ENCODE measurements at regions not wholly inside any gene's neighbourhood (a gene's known extent, or its start where the extent isn't known, plus 50 kb on each side); places are given as distances from the start of the nearest gene placed in this dataset.

DNA sequence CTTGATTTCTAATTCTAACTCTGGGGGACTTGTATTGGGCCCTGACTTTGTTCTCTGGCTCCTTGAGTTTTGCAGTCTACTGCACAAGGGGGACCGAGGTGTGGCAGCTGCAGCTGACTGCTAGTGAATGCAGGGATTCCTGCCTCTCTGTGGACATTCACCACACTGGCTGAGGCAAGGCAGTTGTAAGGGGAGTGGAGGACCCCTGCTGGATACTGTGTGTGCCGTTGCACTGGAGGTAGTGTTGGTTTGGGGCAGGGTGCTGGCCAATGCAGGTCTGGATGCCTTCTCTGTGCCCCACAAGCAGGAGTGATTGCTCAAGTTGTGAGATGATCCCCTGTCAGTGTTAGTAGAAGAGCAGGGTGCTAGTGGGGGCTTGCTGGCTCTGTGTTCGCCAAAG lies 626.1 kb downstream of the SQOR start:
- TF ChIP-seq, protein P1, sequence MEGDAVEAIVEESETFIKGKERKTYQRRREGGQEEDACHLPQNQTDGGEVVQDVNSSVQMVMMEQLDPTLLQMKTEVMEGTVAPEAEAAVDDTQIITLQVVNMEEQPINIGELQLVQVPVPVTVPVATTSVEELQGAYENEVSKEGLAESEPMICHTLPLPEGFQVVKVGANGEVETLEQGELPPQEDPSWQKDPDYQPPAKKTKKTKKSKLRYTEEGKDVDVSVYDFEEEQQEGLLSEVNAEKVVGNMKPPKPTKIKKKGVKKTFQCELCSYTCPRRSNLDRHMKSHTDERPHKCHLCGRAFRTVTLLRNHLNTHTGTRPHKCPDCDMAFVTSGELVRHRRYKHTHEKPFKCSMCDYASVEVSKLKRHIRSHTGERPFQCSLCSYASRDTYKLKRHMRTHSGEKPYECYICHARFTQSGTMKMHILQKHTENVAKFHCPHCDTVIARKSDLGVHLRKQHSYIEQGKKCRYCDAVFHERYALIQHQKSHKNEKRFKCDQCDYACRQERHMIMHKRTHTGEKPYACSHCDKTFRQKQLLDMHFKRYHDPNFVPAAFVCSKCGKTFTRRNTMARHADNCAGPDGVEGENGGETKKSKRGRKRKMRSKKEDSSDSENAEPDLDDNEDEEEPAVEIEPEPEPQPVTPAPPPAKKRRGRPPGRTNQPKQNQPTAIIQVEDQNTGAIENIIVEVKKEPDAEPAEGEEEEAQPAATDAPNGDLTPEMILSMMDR (IDR thresholded peaks at IDR 0.05) = no peak
- H3K4me3 ChIP-seq = no peak overlapping the region
- DNase-seq (ENCODE audit: low spot score) = no peak
- H3K27ac ChIP-seq = no peak overlapping the region

DNA sequence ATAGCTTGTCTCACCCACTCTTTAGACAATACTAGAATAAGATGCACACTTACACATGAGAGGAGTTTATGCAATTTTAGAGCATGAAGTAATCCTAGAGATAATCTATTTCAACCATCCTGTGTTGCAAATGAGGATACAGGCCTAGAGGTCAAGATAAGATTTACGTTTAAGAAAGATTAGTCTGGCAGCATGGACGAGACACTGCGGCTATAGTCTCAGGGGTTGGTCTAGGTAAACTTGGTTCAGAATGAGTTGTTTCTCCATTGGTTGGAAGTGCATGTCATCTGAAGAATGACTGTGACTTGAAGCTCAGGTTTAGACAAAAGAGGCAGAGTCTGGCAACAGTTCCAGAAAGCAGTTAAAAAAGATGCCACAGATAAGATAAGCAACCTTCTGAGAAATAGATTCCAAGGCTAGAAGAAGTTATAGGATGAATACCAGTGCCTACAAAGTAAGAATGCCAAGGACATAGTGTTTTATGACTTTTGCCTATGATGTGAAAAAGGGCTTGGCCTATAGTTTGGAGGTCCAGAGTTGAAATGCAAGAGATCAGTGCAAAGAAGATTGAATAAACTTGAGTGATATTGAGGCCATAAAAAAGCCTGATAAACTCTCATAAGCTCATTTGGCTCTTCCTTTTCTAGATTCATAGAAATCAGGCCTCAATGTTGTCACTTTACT lies 631.0 kb downstream of the SQOR start:
- no peak for DNase-seq (ENCODE audit: low spot score)
- Histone ChIP-seq H3K27ac (no peak overlapping the region), H3K4me3 (no peak overlapping the region)
- TF ChIP-seq, protein P1 (IDR thresholded peaks at IDR 0.05) = no peak

DNA sequence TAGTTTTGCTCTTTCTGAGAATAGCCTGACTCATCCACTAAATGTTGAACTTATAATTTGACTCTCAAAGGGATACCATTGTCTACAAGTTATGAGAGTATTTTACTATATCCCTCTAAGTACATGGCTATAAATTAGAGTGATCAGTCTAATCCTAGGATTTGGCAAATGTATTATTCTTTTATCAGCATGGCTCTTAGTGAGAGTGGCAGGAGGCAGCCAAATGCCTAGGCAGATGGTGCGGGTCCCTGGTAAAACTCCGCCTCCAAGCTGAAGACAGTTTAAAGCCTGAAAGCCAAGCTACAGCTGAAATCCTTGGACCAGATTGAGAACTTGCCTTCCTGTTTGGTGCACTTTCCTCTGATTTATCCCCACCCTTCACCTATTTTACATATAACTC lies 631.8 kb downstream of the SQOR start:
- no peak for DNase-seq (ENCODE audit: low spot score)
- H3K4me3 ChIP-seq = no peak overlapping the region
- no peak overlapping the region for H3K27ac ChIP-seq
- TF ChIP-seq, protein P1 (IDR thresholded peaks at IDR 0.05) = no peak

DNA sequence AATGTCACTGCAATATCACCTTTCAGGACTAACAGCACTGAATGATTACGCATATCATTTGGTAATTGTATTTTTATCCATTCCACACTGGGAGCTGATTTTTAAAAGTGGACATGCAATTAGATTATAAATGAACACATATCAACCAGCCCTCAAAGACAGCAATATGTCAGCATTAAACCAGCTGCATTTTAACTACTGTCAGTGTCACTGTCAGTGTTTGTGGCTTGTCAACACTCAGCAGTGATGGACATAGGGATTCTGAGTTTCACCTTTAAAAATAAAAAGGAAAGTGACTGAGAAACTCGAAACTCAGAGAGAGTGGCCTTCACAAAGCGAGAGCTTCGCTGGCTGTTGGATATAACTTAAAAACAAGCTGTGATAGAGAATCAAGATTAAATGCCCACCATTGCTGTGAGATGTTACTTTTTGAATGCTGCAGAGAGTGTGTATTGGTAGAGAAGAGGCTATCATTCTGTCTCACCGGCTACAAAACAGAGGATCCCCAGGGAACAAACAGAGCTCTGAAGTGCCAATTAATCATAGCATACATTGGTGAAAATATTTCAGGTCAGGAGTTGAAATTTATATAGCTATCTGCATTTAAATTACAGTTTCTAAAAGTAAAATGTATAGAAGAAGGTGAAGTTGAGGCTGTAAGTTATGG lies 635.8 kb downstream of the SQOR start:
- no peak for DNase-seq (ENCODE audit: low spot score)
- TF ChIP-seq, protein P1 (IDR thresholded peaks at IDR 0.05) = no peak
- Histone ChIP-seq H3K27ac (no peak overlapping the region), H3K4me3 (no peak overlapping the region)

DNA sequence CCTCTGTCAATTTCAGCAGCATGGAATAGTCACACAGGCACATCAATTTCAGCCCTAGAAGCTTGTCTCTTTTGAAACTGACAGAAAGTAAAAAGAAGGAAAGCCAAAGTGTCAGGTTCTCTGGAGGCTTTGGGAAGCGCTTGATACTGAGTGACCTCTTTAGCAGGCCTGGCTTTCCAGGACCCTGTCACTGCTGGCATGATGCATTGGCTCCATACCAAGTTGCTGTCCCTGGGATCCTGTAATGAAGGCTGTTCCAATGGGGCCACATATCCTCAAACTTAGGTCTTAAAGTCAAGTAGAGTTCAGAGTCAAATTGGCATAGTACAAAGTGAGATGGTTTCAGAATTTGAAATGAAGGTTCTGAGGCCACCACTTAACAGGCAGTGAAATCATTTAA lies 640.9 kb downstream of the SQOR start:
- no peak for DNase-seq (ENCODE audit: low spot score)
- H3K27ac ChIP-seq = no peak overlapping the region
- H3K4me3 ChIP-seq = no peak overlapping the region
- TF ChIP-seq, protein P1 (IDR thresholded peaks at IDR 0.05) = no peak

DNA sequence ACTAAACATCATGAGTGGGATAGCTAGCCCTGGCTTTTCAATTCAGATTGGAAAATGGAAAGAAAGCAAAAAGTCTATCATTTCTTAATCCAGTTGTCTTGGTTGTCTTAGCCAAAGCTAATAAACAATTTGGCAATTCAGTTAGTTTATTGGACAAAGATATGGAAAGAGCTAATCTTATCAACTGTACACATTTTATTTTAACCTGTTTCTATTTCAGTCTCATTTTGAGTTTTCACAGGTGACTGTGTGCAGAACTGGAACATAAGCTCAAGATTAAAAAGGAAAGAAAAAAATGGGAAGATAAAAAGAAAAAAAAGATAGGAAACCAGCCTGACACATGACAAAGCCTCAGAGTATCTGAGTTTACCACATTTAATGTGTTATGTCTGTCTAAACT lies 642.6 kb downstream of the SQOR start:
- TF ChIP-seq, protein P1 (IDR thresholded peaks at IDR 0.05) = no peak
- no peak overlapping the region for H3K4me3 ChIP-seq
- DNase-seq (ENCODE audit: low spot score) = no peak
- no peak overlapping the region for H3K27ac ChIP-seq

DNA sequence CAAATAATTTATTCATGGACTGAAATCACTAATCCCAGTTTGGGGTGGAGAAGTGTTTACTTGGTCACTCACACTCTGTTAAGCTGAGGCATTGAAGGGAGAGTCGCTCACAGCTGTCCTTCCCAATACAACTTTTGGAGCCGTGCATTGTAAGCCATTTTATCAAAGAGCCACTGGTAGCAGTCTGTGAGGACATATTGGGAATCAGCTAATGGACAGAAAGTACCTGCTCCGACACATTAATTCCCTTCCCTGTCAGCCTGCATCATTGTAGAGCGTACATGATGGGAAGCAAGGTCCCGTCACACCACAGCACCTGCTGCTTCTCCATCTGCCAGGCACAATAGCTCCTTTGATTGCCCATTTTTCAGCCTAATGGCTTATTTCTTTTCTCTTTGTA lies 643.2 kb downstream of the SQOR start:
- TF ChIP-seq, protein P1 (IDR thresholded peaks at IDR 0.05) = no peak
- Histone ChIP-seq H3K27ac (no peak overlapping the region), H3K4me3 (no peak overlapping the region)
- DNase-seq (ENCODE audit: low spot score) = no peak

Measured in coronary artery (tissue), 2 donors.